K562 (cell line): ENCODE measurements at regions not wholly inside any gene's neighbourhood (a gene's known extent, or its start where the extent isn't known, plus 50 kb on each side); places are given as distances from the start of the nearest gene placed in this dataset.

Source experiments
- BACH1 ChIP-seq: fragments of 200-800 bp; sonication (Bioruptor generic); IDR thresholded peaks from 2 replicates; pipeline ENCODE4 v1.6.1; 2016; ENCODE audit warnings: missing genetic modification characterization, missing compliant biosample characterization
- CSDE1 ChIP-seq, 2 experiments: fragments of 450-650 bp; IDR thresholded peaks; 2 replicates each; pipeline ENCODE4 v1.6.1; 2016; ENCODE audit warnings: mild to moderate bottlenecking in 1 of 2
- HIVEP1 ChIP-seq: fragments of 250-450 bp; sonication (Bioruptor Pico); IDR thresholded peaks from 2 replicates; pipeline ENCODE4 v1.4.0; 2020; ENCODE audit warnings: mild to moderate bottlenecking
- NONO ChIP-seq, 2 experiments: fragments of 200-400 bp in 1 of 2; fragments of 450-650 bp in 1 of 2; formaldehyde crosslinking in 1 of 2; IDR thresholded peaks; 2 replicates each; pipeline ENCODE4 v1.6.1; 2017; ENCODE audit warnings: low read depth in 2 of 2, mild to moderate bottlenecking in 2 of 2, moderate library complexity in 2 of 2, low read length in 1 of 2
- PYGO2 ChIP-seq: fragments of 450-650 bp; IDR thresholded peaks from 2 replicates; pipeline ENCODE4 v1.6.1; 2016; ENCODE audit warnings: mild to moderate bottlenecking, missing genetic modification characterization, moderate library complexity, missing compliant biosample characterization
- RB1 ChIP-seq: fragments of 450-650 bp; IDR thresholded peaks from 2 replicates; pipeline ENCODE4 v1.6.1; 2017; ENCODE audit warnings: low read depth, mild to moderate bottlenecking
- RUNX1 ChIP-seq: sonication (generic); IDR thresholded peaks from 2 replicates; pipeline ENCODE4 v1.6.1; 2016; ENCODE audit warnings: antibody characterized with exemption, low read depth
- TEAD2 ChIP-seq: fragments of 450-650 bp; IDR thresholded peaks from 2 replicates; pipeline ENCODE4 v1.6.1; 2016; ENCODE audit warnings: missing genetic modification characterization, control low read depth, missing compliant biosample characterization
- XRCC3 ChIP-seq: fragments of 450-650 bp; IDR thresholded peaks from 2 replicates; pipeline ENCODE4 v1.6.1; 2017; ENCODE audit warnings: mild to moderate bottlenecking, moderate library complexity
- XRCC5 ChIP-seq: fragments of 200-400 bp; formaldehyde crosslinking; IDR thresholded peaks from 2 replicates; pipeline ENCODE4 v1.6.1; 2017; ENCODE audit warnings: low read depth, mild to moderate bottlenecking, low read length
- ZNF407 ChIP-seq: fragments of 450-650 bp; IDR thresholded peaks from 2 replicates; pipeline ENCODE4 v1.6.1; 2016; ENCODE audit warnings: low read depth
- ZNF408 ChIP-seq: fragments of 250-450 bp; sonication (Bioruptor Pico); IDR thresholded peaks from 2 replicates; pipeline ENCODE4 v1.4.0; 2020; ENCODE audit warnings: low read depth, mild to moderate bottlenecking, moderate library complexity

GRCh38 chr7:1359681-1360485 is 99.4 kb downstream of the MICALL2 start (continued):
- TF ChIP-seq ZNF407 (no peak), HIVEP1 (CRISPR knock-in tag) (no peak), XRCC3 (no peak), PYGO2 (no peak), RB1 (no peak), TEAD2 (tag) (no peak), NONO (IDR thresholded peaks at IDR 0.05; ENCODE audit: low read depth in 2 of 2, low read length in 1 of 2) (no peak), BACH1 (no peak), XRCC5 (no peak), ZNF408 (no peak), RUNX1 (no peak), CSDE1 (IDR thresholded peaks at IDR 0.05) (no peak)
